Fibroblast of lung (primary cell): ENCODE measurements at regions not wholly inside any gene's neighbourhood (a gene's known extent, or its start where the extent isn't known, plus 50 kb on each side); places are given as distances from the start of the nearest gene placed in this dataset.

ENCODE experiments used
- CTCF ChIP-seq, 2 donors: IDR thresholded peaks in 1 of 2; conservative IDR thresholded peaks in 1 of 2; 1 replicate in 1 of 2; 2 replicates in 1 of 2; pipeline ENCODE4 v1.5.1; 2011 to 2012; ENCODE audit warnings: low read length in 2 of 2, control low read depth in 1 of 2, inconsistent platforms in 1 of 2, low read depth in 1 of 2, mild to moderate bottlenecking in 1 of 2
- EZH2 ChIP-seq: IDR thresholded peaks from 2 replicates; pipeline ENCODE4 v1.5.1; 2012; ENCODE audit warnings: low read length, control low read depth, mild to moderate bottlenecking; ENCODE audit errors: missing control alignments

- TF ChIP-seq CTCF (conservative IDR thresholded peaks at IDR 0.05 in 1 of 2, IDR thresholded peaks at IDR 0.05 in 1 of 2; ENCODE audit: low read depth in 1 of 2, low read length in 2 of 2), result no peak
- no peak for TF ChIP-seq EZH2
Observed at GRCh38 chr2:45330108-45330507, 281.0 kb downstream of the SRBD1 start.
